ENCODE measurements at regions not wholly inside any gene's neighbourhood (a gene's known extent, or its start where the extent isn't known, plus 50 kb on each side); places are given as distances from the start of the nearest gene placed in this dataset.

- intact Hi-C loops (cut with DNase I), result no loop called here
- no peak overlapping the region for H3K4me3 ChIP-seq
- 58 to 63% methylated on average over 4 of the region's 4 CpGs for WGBS, 2 donors
- ATAC-seq (no peak), DNase-seq (no peak)
- peaks cover 0 to 9% (median 0%) of the 10 kb centered on the region in 7 donors for H3K27me3 ChIP-seq
- H3K36me3 ChIP-seq, result no peaks in the 10 kb centered on the region
- peaks cover 0 to 23% (median 0%) of the 10 kb centered on the region in 11 donors for H3K9me3 ChIP-seq
- TF ChIP-seq CTCF (IDR thresholded peaks at IDR 0.05), result no peak
- no peak overlapping the region for H3K27ac ChIP-seq
- no peaks in the 10 kb centered on the region for H3K4me1 ChIP-seq
These were observed 360.9 kb upstream of the RNF32 start for GRCh38 chr7:156279635-156280034.

GRCh38 chr7:156275292-156275691 lies 365.3 kb upstream of the RNF32 start:
- WGBS, 2 donors, result 70 to 77% methylated on average over 4 of the region's 4 CpGs
- DNase-seq (no peak), ATAC-seq (no peak)
- Histone ChIP-seq H3K27me3 (peaks cover 0 to 16% (median 4%) of the 10 kb centered on the region in 7 donors), H3K9me3 (peaks cover 0 to 9% (median 0%) of the 10 kb centered on the region in 11 donors), H3K36me3 (no peaks in the 10 kb centered on the region), H3K4me1 (no peaks in the 10 kb centered on the region), H3K4me3 (no peak overlapping the region), H3K27ac (no peak overlapping the region)
- intact Hi-C loops (cut with DNase I), result no loop called here
- TF ChIP-seq CTCF (IDR thresholded peaks at IDR 0.05), result no peak

- Histone ChIP-seq H3K9me3 (peaks cover 0 to 9% (median 0%) of the 10 kb centered on the region in 11 donors), H3K27ac (no peak overlapping the region), H3K36me3 (no peaks in the 10 kb centered on the region), H3K27me3 (peaks cover 0 to 16% (median 4%) of the 10 kb centered on the region in 7 donors), H3K4me1 (no peaks in the 10 kb centered on the region), H3K4me3 (no peak overlapping the region)
- intact Hi-C loops (cut with DNase I), result no loop called here
- no peak for ATAC-seq
- no peak for TF ChIP-seq CTCF (IDR thresholded peaks at IDR 0.05)
- no peak for DNase-seq
- 69 to 72% methylated on average over 3 of the region's 3 CpGs for WGBS, 2 donors
These were observed 366.0 kb upstream of the RNF32 start for GRCh38 chr7:156274557-156274956.

- 44 to 59% methylated on average over 3 of the region's 3 CpGs for WGBS, 2 donors
- no peaks in the 10 kb centered on the region for H3K36me3 ChIP-seq
- intact Hi-C loops (cut with DNase I), result no loop called here
These were observed 379.0 kb upstream of the RNF32 start for GRCh38 chr7:156261581-156261980.

More at GRCh38 chr7:156261581-156261980, 379.0 kb upstream of the RNF32 start:
- Histone ChIP-seq H3K27me3 (peaks cover 0 to 19% (median 0%) of the 10 kb centered on the region in 7 donors), H3K4me3 (no peak overlapping the region), H3K27ac (no peak overlapping the region), H3K9me3 (peaks cover 0 to 5% (median 0%) of the 10 kb centered on the region in 11 donors), H3K4me1 (no peaks in the 10 kb centered on the region)
- DNase-seq (no peak), ATAC-seq (no peak)
- no peak for TF ChIP-seq CTCF (IDR thresholded peaks at IDR 0.05)

All from heart right ventricle (tissue), 16 donors.